ENCODE measurements at regions not wholly inside any gene's neighbourhood (a gene's known extent, or its start where the extent isn't known, plus 50 kb on each side); places are given as distances from the start of the nearest gene placed in this dataset.

GRCh38 chr22:47786650-47787290 lies 1024.3 kb downstream of the TBC1D22A start:
- Histone ChIP-seq H3K9ac (ENCODE audit: low read length) (no peak overlapping the region), H3K4me2 (replicated peaks; ENCODE audit: low read depth, low read length, poor library complexity, severe bottlenecking) (no peak overlapping the region), H4K20me1 (ENCODE audit: control insufficient read depth, insufficient read depth, low read length, poor library complexity, severe bottlenecking) (no peaks in the 10 kb centered on the region), H3K27ac (ENCODE audit: low read length in 2 of 2) (no peak overlapping the region), H3K79me2 (ENCODE audit: control insufficient read depth, insufficient read depth, low read length) (no peaks in the 10 kb centered on the region), H3K4me3 (ENCODE audit: control extremely low read depth in 1 of 5, extremely low read depth in 1 of 5, insufficient read depth in 1 of 5, low read depth in 2 of 5, low read length in 4 of 5) (no peak overlapping the region), H3K36me3 (replicated peaks in 1 of 2; ENCODE audit: control extremely low read depth in 1 of 2, control insufficient read depth in 1 of 2, extremely low read depth in 1 of 2, insufficient read depth in 2 of 2, low read length in 1 of 2) (no peaks in the 10 kb centered on the region), H2AFZ (ENCODE audit: insufficient read depth, low read depth, low read length, poor library complexity, severe bottlenecking) (no peak overlapping the region), H3K4me1 (ENCODE audit: control insufficient read depth in 2 of 2, insufficient read depth in 2 of 2, low read length in 2 of 2) (no peaks in the 10 kb centered on the region), H3K27me3 (replicated peaks in 1 of 4; ENCODE audit: control extremely low read depth in 1 of 4, control insufficient read depth in 3 of 4, insufficient read depth in 4 of 4, low read length in 3 of 4) (peaks cover 0 to 6% (median 0%) of the 10 kb centered on the region in 4 experiments), H3K9me3 (ENCODE audit: control extremely low read depth in 1 of 3, control insufficient read depth in 2 of 3, insufficient read depth in 1 of 3, low read length in 2 of 3) (peaks cover 0 to 32% (median 11%) of the 10 kb centered on the region in 3 donors)
- ChIA-PET CTCF (no interaction called here), POLR2A (no interaction called here)
- TF ChIP-seq, protein P1, sequence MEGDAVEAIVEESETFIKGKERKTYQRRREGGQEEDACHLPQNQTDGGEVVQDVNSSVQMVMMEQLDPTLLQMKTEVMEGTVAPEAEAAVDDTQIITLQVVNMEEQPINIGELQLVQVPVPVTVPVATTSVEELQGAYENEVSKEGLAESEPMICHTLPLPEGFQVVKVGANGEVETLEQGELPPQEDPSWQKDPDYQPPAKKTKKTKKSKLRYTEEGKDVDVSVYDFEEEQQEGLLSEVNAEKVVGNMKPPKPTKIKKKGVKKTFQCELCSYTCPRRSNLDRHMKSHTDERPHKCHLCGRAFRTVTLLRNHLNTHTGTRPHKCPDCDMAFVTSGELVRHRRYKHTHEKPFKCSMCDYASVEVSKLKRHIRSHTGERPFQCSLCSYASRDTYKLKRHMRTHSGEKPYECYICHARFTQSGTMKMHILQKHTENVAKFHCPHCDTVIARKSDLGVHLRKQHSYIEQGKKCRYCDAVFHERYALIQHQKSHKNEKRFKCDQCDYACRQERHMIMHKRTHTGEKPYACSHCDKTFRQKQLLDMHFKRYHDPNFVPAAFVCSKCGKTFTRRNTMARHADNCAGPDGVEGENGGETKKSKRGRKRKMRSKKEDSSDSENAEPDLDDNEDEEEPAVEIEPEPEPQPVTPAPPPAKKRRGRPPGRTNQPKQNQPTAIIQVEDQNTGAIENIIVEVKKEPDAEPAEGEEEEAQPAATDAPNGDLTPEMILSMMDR (IDR thresholded peaks at IDR 0.05) = no peak
- TF ChIP-seq EZH2 (IDR thresholded peaks at IDR 0.05; ENCODE audit: borderline replicate concordance, insufficient read depth, low read depth, low read length, poor library complexity, severe bottlenecking) = no peak
- no peak for DNase-seq
- Mint-ChIP-seq H3K4me3 (no peak overlapping the region), H3K4me1 (no peaks in the 10 kb centered on the region), H3K27me3 (peaks cover 6% of the 10 kb centered on the region), H3K9me3 (ENCODE audit: insufficient read depth) (peaks cover 6% of the 10 kb centered on the region), H3K27ac (no peak overlapping the region)
- intact Hi-C loops (cut with micrococcal nuclease) = no loop called here
- no peak for ATAC-seq (ENCODE audit: low read depth)
- WGBS (ENCODE audit: insufficient coverage) = 85% methylated on average over 12 of the region's 12 CpGs

GRCh38 chr22:47784991-47785390 lies 1022.5 kb downstream of the TBC1D22A start:
- POLR2A ChIA-PET = no interaction called here

More at GRCh38 chr22:47784991-47785390, 1022.5 kb downstream of the TBC1D22A start:
- H3K27ac ChIP-seq (ENCODE audit: low read length in 2 of 2) = no peak overlapping the region
- TF ChIP-seq, protein P1 (IDR thresholded peaks at IDR 0.05) = no peak
- TF ChIP-seq EZH2 (IDR thresholded peaks at IDR 0.05; ENCODE audit: borderline replicate concordance, insufficient read depth, low read depth, low read length, poor library complexity, severe bottlenecking) = no peak
- no peaks in the 10 kb centered on the region for H3K79me2 ChIP-seq (ENCODE audit: control insufficient read depth, insufficient read depth, low read length)
- CTCF ChIA-PET = no interaction called here
- Mint-ChIP-seq H3K27ac (no peak overlapping the region), H3K9me3 (ENCODE audit: insufficient read depth) (peaks cover 6% of the 10 kb centered on the region), H3K27me3 (peaks cover 6% of the 10 kb centered on the region), H3K4me1 (no peaks in the 10 kb centered on the region), H3K4me3 (no peak overlapping the region)
- no peak for DNase-seq
- peaks cover 0 to 32% (median 11%) of the 10 kb centered on the region in 3 donors for H3K9me3 ChIP-seq (ENCODE audit: control extremely low read depth in 1 of 3, control insufficient read depth in 2 of 3, insufficient read depth in 1 of 3, low read length in 2 of 3)
- no peaks in the 10 kb centered on the region for H3K36me3 ChIP-seq (replicated peaks in 1 of 2; ENCODE audit: control extremely low read depth in 1 of 2, control insufficient read depth in 1 of 2, extremely low read depth in 1 of 2, insufficient read depth in 2 of 2, low read length in 1 of 2)
- intact Hi-C loops (cut with micrococcal nuclease) = no loop called here
- H3K4me3 ChIP-seq (ENCODE audit: control extremely low read depth in 1 of 5, extremely low read depth in 1 of 5, insufficient read depth in 1 of 5, low read depth in 2 of 5, low read length in 4 of 5) = no peak overlapping the region
- H4K20me1 ChIP-seq (ENCODE audit: control insufficient read depth, insufficient read depth, low read length, poor library complexity, severe bottlenecking) = no peaks in the 10 kb centered on the region
- no peak overlapping the region for H3K9ac ChIP-seq (ENCODE audit: low read length)
- WGBS (ENCODE audit: insufficient coverage) = 100% methylated on average over 1 of the region's 1 CpG
- H3K4me2 ChIP-seq (replicated peaks; ENCODE audit: low read depth, low read length, poor library complexity, severe bottlenecking) = no peak overlapping the region
- no peaks in the 10 kb centered on the region for H3K4me1 ChIP-seq (ENCODE audit: control insufficient read depth in 2 of 2, insufficient read depth in 2 of 2, low read length in 2 of 2)
- no peak overlapping the region for H2AFZ ChIP-seq (ENCODE audit: insufficient read depth, low read depth, low read length, poor library complexity, severe bottlenecking)
- no peak for ATAC-seq (ENCODE audit: low read depth)
- peaks cover 0 to 6% (median 0%) of the 10 kb centered on the region in 4 experiments for H3K27me3 ChIP-seq (replicated peaks in 1 of 4; ENCODE audit: control extremely low read depth in 1 of 4, control insufficient read depth in 3 of 4, insufficient read depth in 4 of 4, low read length in 3 of 4)
